Peyer's patch (tissue), 4 donors: ENCODE measurements at regions not wholly inside any gene's neighbourhood (a gene's known extent, or its start where the extent isn't known, plus 50 kb on each side); places are given as distances from the start of the nearest gene placed in this dataset.
"Not testable (repeated sequence)": the region's sequence is repeated elsewhere in the genome, so short reads cannot be mapped to it uniquely, and the experiment has no call there.

Experiments used
- DNase-seq, 3 donors: peaks; one replicate each; pipeline ENCODE4 v3.0.0-alpha.2; 2017 to 2019
- H3K27ac ChIP-seq, 4 donors: fragments of 200-600 bp; sonication (generic); one replicate each; pipeline ENCODE4 v1.5.1; 2016 to 2019
- H3K27me3 ChIP-seq, 2 donors: fragments of 200-600 bp; sonication (generic); one replicate each; pipeline ENCODE4 v1.5.1; 2019
- H3K36me3 ChIP-seq, 3 donors: fragments of 200-600 bp; sonication (generic); one replicate each; pipeline ENCODE4 v1.5.1; 2016 to 2019
- H3K4me1 ChIP-seq, 4 donors: fragments of 200-600 bp; sonication (generic); one replicate each; pipeline ENCODE4 v1.5.1; 2016 to 2019
- H3K4me3 ChIP-seq, 4 donors: fragments of 200-600 bp; sonication (generic); 1 replicate in 3 of 4; 2 replicates in 1 of 4; pipeline ENCODE4 v1.5.1; 2016 to 2019; ENCODE audit warnings: mild to moderate bottlenecking in 1 of 4
- H3K9me3 ChIP-seq, 4 donors: fragments of 200-600 bp; sonication (generic); one replicate each; pipeline ENCODE4 v1.5.1; 2016 to 2019; ENCODE audit warnings: mild to moderate bottlenecking in 1 of 4
- POLR2A ChIP-seq, 2 donors: fragments of 450-650 bp; IDR thresholded peaks; one replicate each; pipeline ENCODE4 v1.5.1; 2017; ENCODE audit warnings: antibody characterized with exemption in 2 of 2, mild to moderate bottlenecking in 2 of 2, moderate library complexity in 2 of 2
- TF ChIP-seq, protein P1 (sequence below), 6 experiments: fragments of 450-650 bp in 4 of 6; fragments of 200-600 bp in 2 of 6; sonication (generic) in 1 of 6; IDR thresholded peaks; one replicate each; pipeline ENCODE4 v1.5.1; 2017 to 2019; ENCODE audit warnings: antibody characterized with exemption in 6 of 6, mild to moderate bottlenecking in 3 of 6, moderate library complexity in 1 of 6

DNA sequence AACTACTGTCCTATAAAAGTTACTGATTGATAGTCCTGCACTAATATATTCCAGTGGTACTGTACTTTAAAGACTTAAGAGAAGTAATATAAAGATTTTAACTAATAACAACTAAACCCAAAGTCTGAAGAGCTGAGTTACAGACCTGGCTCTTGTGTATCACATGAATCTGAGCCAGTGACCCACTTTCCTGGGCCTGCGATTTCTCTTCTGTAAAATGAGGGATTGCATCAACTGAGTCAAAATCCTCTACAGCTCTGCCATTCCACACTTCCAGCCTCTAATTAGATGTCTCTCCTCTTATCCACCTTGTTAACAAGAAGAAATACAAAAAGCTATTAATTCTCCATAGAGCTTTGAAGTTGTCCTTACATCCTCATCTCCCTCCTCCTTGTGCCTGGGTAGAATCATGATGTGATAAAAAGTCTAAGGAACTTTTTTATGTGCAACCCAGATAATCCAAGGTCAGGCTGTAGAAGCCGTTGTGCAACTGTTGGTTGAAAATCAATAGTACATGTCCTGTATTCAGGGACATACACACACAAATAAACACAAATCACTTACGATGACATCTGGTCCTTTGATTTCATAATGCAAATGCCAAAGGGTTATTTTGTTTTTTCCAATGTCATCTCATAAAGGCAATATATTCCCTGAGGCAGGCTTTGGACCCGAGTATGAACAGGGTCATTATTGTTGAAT lies 410.3 kb downstream of the KCNA4 start:
- Histone ChIP-seq H3K27ac (no peak overlapping the region), H3K4me1 (no peaks in the 10 kb centered on the region)

DNA sequence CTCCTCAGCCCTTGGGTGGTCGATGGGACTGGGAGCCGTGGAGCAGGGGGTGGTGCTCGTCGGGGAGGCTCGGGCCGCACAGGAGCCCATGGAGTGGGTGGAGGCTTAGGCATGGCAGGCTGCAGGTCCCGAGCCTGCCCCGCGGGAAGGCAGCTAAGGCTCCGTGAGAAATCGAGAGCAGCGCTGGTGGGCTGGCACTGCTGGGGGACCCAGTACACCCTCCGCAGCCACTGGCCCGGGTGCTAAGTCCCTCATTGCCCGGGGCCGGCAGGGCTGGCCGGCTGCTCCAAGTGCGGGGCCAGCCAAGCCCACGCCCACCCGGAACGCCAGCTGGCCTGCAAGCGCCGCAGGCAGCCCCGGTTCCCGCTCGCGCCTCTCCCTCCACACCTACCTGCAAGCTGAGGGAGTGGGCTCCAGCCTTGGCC lies 416.7 kb downstream of the KCNA4 start:
- DNase-seq = not testable (repeated sequence)

More for the DNA sequence above, 410.3 kb downstream of the KCNA4 start:
- H3K27me3 ChIP-seq = no peaks in the 10 kb centered on the region
- no peaks in the 10 kb centered on the region for H3K9me3 ChIP-seq
- DNase-seq = no peak
- no peak for TF ChIP-seq POLR2A (IDR thresholded peaks at IDR 0.05)
- TF ChIP-seq, protein P1, sequence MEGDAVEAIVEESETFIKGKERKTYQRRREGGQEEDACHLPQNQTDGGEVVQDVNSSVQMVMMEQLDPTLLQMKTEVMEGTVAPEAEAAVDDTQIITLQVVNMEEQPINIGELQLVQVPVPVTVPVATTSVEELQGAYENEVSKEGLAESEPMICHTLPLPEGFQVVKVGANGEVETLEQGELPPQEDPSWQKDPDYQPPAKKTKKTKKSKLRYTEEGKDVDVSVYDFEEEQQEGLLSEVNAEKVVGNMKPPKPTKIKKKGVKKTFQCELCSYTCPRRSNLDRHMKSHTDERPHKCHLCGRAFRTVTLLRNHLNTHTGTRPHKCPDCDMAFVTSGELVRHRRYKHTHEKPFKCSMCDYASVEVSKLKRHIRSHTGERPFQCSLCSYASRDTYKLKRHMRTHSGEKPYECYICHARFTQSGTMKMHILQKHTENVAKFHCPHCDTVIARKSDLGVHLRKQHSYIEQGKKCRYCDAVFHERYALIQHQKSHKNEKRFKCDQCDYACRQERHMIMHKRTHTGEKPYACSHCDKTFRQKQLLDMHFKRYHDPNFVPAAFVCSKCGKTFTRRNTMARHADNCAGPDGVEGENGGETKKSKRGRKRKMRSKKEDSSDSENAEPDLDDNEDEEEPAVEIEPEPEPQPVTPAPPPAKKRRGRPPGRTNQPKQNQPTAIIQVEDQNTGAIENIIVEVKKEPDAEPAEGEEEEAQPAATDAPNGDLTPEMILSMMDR (IDR thresholded peaks at IDR 0.05) = no peak
- H3K4me3 ChIP-seq = no peak overlapping the region
- no peaks in the 10 kb centered on the region for H3K36me3 ChIP-seq

DNA sequence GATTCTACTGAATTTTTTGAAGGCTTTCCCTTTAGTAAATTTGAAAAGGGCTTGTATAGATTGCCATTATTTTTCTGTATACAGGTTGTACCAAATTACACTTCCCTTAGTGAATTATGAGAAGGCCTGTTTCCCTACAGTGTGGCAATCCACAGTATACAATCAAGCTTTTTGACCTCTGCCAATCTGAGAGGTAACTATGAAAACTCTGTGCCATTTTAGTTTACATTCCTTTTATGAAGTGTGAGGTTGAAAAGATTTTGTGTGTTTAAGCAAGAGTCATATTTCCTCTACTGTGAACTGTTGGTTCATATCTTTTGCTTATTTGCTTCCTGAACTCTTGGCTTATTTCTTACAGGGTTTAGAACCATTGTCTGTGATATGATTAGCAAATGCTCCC lies 432.5 kb downstream of the KCNA4 start:
- Histone ChIP-seq H3K27ac (no peak overlapping the region), H3K27me3 (no peaks in the 10 kb centered on the region), H3K4me1 (no peaks in the 10 kb centered on the region), H3K4me3 (no peak overlapping the region), H3K36me3 (no peaks in the 10 kb centered on the region), H3K9me3 (no peaks in the 10 kb centered on the region)
- no peak for DNase-seq
- no peak for TF ChIP-seq POLR2A (IDR thresholded peaks at IDR 0.05)
- TF ChIP-seq, protein P1 (IDR thresholded peaks at IDR 0.05) = no peak

More for the DNA sequence above, 416.7 kb downstream of the KCNA4 start:
- not testable (repeated sequence) for H3K4me3 ChIP-seq, H3K36me3 ChIP-seq, H3K27ac ChIP-seq, H3K4me1 ChIP-seq, H3K9me3 ChIP-seq, H3K27me3 ChIP-seq

DNA sequence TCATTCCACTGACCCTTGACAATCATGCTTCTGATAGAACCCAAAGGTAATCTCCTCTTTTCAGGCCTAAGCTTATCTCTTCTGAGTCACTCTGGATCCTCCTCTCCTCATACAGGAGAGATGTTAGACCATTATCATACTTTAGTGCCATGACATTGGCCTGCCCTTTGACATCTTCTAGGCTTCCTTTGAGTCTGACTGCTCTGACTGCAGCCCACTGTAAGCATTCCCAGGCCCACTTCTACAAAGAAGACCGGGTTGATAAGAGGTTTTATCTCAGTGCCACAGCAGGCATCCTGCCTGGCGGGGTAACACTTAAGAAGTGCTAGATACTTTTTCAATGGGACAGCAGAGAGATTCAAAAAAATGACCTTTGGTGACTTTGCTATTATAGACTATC lies 438.0 kb downstream of the KCNA4 start:
- no peak for DNase-seq
- Histone ChIP-seq H3K9me3 (no peaks in the 10 kb centered on the region), H3K27ac (no peak overlapping the region), H3K4me3 (no peak overlapping the region), H3K27me3 (no peaks in the 10 kb centered on the region), H3K36me3 (no peaks in the 10 kb centered on the region), H3K4me1 (no peaks in the 10 kb centered on the region)
- TF ChIP-seq POLR2A (IDR thresholded peaks at IDR 0.05) = no peak
- TF ChIP-seq, protein P1 (IDR thresholded peaks at IDR 0.05) = no peak

- Histone ChIP-seq H3K4me3 (no peak overlapping the region), H3K27me3 (no peaks in the 10 kb centered on the region), H3K36me3 (no peaks in the 10 kb centered on the region), H3K9me3 (no peaks in the 10 kb centered on the region), H3K27ac (no peak overlapping the region), H3K4me1 (no peaks in the 10 kb centered on the region)
- DNase-seq = no peak
- TF ChIP-seq, protein P1 (IDR thresholded peaks at IDR 0.05) = no peak
- TF ChIP-seq POLR2A (IDR thresholded peaks at IDR 0.05) = no peak
These were observed 452.3 kb downstream of the KCNA4 start for GRCh38 chr11:29564486-29564885.

DNA sequence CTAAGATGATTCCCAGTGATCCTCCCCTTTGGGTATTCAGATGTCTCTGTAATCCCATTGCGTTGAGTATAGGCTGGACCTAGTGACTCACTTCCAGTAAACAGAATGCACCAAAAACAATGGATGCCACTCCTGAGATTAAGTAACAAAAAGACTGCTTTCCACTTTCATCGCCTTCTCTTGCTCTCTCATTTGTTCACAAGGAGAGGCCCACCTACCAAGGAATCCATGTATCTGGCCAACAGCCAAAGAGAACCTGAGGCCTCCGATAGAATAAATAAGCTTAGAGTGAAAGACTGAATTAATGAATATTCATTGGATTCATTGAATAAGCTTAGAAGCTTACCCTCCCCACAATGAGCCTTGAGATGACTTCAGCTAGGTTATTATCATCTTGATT lies 454.6 kb downstream of the KCNA4 start:
- H3K36me3 ChIP-seq = no peaks in the 10 kb centered on the region
- no peaks in the 10 kb centered on the region for H3K4me1 ChIP-seq
- no peak overlapping the region for H3K27ac ChIP-seq
- DNase-seq = no peak
- no peak overlapping the region for H3K4me3 ChIP-seq
- TF ChIP-seq, protein P1 (IDR thresholded peaks at IDR 0.05) = no peak
- no peak for TF ChIP-seq POLR2A (IDR thresholded peaks at IDR 0.05)
- H3K9me3 ChIP-seq = no peaks in the 10 kb centered on the region
- H3K27me3 ChIP-seq = no peaks in the 10 kb centered on the region
